ENCODE measurements at regions not wholly inside any gene's neighbourhood (a gene's known extent, or its start where the extent isn't known, plus 50 kb on each side); places are given as distances from the start of the nearest gene placed in this dataset.

GRCh38 chr14:83533734-83534133 lies 1996.2 kb upstream of the FLRT2 start:
- intact Hi-C loops (cut with micrococcal nuclease) = no loop called here
- H3K4me2 ChIP-seq (replicated peaks; ENCODE audit: extremely low read depth, low read length, poor library complexity, severe bottlenecking) = no peak overlapping the region
- no peak overlapping the region for H2AFZ ChIP-seq (ENCODE audit: insufficient read depth, low read depth, low read length, poor library complexity, severe bottlenecking)
- H3K4me3 Mint-ChIP-seq = no peak overlapping the region
- TF ChIP-seq, protein P1, sequence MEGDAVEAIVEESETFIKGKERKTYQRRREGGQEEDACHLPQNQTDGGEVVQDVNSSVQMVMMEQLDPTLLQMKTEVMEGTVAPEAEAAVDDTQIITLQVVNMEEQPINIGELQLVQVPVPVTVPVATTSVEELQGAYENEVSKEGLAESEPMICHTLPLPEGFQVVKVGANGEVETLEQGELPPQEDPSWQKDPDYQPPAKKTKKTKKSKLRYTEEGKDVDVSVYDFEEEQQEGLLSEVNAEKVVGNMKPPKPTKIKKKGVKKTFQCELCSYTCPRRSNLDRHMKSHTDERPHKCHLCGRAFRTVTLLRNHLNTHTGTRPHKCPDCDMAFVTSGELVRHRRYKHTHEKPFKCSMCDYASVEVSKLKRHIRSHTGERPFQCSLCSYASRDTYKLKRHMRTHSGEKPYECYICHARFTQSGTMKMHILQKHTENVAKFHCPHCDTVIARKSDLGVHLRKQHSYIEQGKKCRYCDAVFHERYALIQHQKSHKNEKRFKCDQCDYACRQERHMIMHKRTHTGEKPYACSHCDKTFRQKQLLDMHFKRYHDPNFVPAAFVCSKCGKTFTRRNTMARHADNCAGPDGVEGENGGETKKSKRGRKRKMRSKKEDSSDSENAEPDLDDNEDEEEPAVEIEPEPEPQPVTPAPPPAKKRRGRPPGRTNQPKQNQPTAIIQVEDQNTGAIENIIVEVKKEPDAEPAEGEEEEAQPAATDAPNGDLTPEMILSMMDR (IDR thresholded peaks at IDR 0.05) = no peak
- H3K9me3 Mint-ChIP-seq = peaks cover 0 to 7% (median 0%) of the 10 kb centered on the region in 7 donors
- no peaks in the 10 kb centered on the region for H3K79me2 ChIP-seq (ENCODE audit: insufficient read depth, low read length)
- H3K36me3 Mint-ChIP-seq = no peaks in the 10 kb centered on the region
- H3K27ac Mint-ChIP-seq = no peak overlapping the region
- H3K9ac ChIP-seq (ENCODE audit: insufficient read depth, low read length, poor library complexity, severe bottlenecking) = no peak overlapping the region
- H3K36me3 ChIP-seq (replicated peaks in 1 of 2; ENCODE audit: control insufficient read depth in 1 of 2, insufficient read depth in 2 of 2, low read length in 2 of 2) = no peaks in the 10 kb centered on the region
- no peaks in the 10 kb centered on the region for H3K4me1 ChIP-seq (ENCODE audit: control insufficient read depth in 1 of 2, insufficient read depth in 2 of 2, low read length in 2 of 2)
- no peaks in the 10 kb centered on the region for H3K27me3 ChIP-seq (ENCODE audit: control insufficient read depth in 2 of 2, insufficient read depth in 2 of 2, low read length in 2 of 2)
- no peak for DNase-seq
- no peaks in the 10 kb centered on the region for H3K4me1 Mint-ChIP-seq
- H3K4me3 ChIP-seq (replicated peaks in 1 of 3; ENCODE audit: low read depth in 2 of 3, low read length in 3 of 3) = no peak overlapping the region
- no peaks in the 10 kb centered on the region for H4K20me1 ChIP-seq (ENCODE audit: insufficient read depth, low read length)
- no peak overlapping the region for H3K27ac ChIP-seq (ENCODE audit: low read depth in 1 of 2, low read length in 2 of 2)
- H3K27me3 Mint-ChIP-seq (ENCODE audit: low read depth in 3 of 3) = no peaks in the 10 kb centered on the region
- no peaks in the 10 kb centered on the region for H3K9me3 ChIP-seq (replicated peaks in 1 of 2; ENCODE audit: control insufficient read depth in 1 of 2, insufficient read depth in 1 of 2, low read length in 2 of 2)

GRCh38 chr14:83534995-83535394 lies 1994.9 kb upstream of the FLRT2 start:
- Histone ChIP-seq H3K4me1 (ENCODE audit: control insufficient read depth in 1 of 2, insufficient read depth in 2 of 2, low read length in 2 of 2) (no peaks in the 10 kb centered on the region), H3K4me2 (replicated peaks; ENCODE audit: extremely low read depth, low read length, poor library complexity, severe bottlenecking) (no peak overlapping the region), H3K27ac (ENCODE audit: low read depth in 1 of 2, low read length in 2 of 2) (no peak overlapping the region), H3K4me3 (replicated peaks in 1 of 3; ENCODE audit: low read depth in 2 of 3, low read length in 3 of 3) (no peak overlapping the region), H3K27me3 (ENCODE audit: control insufficient read depth in 2 of 2, insufficient read depth in 2 of 2, low read length in 2 of 2) (no peaks in the 10 kb centered on the region), H2AFZ (ENCODE audit: insufficient read depth, low read depth, low read length, poor library complexity, severe bottlenecking) (no peak overlapping the region), H3K79me2 (ENCODE audit: insufficient read depth, low read length) (no peaks in the 10 kb centered on the region), H3K9me3 (replicated peaks in 1 of 2; ENCODE audit: control insufficient read depth in 1 of 2, insufficient read depth in 1 of 2, low read length in 2 of 2) (peaks cover 0 to 4% of the 10 kb centered on the region in 2 donors), H3K9ac (ENCODE audit: insufficient read depth, low read length, poor library complexity, severe bottlenecking) (no peak overlapping the region), H3K36me3 (replicated peaks in 1 of 2; ENCODE audit: control insufficient read depth in 1 of 2, insufficient read depth in 2 of 2, low read length in 2 of 2) (no peaks in the 10 kb centered on the region), H4K20me1 (ENCODE audit: insufficient read depth, low read length) (no peaks in the 10 kb centered on the region)
- Mint-ChIP-seq H3K9me3 (peaks cover 0 to 6% (median 0%) of the 10 kb centered on the region in 7 donors), H3K36me3 (no peaks in the 10 kb centered on the region), H3K4me1 (no peaks in the 10 kb centered on the region), H3K27ac (no peak overlapping the region), H3K27me3 (ENCODE audit: low read depth in 3 of 3) (no peaks in the 10 kb centered on the region), H3K4me3 (no peak overlapping the region)
- DNase-seq = no peak
- WGBS (ENCODE audit: insufficient coverage) = no CpG with 5 or more reads among the region's 1 CpG
- TF ChIP-seq, protein P1 (IDR thresholded peaks at IDR 0.05) = no peak
- intact Hi-C loops (cut with micrococcal nuclease) = no loop called here

Measured in CD14-positive monocyte (primary cell).